ENCODE measurements at regions not wholly inside any gene's neighbourhood (a gene's known extent, or its start where the extent isn't known, plus 50 kb on each side); places are given as distances from the start of the nearest gene placed in this dataset.

DNA sequence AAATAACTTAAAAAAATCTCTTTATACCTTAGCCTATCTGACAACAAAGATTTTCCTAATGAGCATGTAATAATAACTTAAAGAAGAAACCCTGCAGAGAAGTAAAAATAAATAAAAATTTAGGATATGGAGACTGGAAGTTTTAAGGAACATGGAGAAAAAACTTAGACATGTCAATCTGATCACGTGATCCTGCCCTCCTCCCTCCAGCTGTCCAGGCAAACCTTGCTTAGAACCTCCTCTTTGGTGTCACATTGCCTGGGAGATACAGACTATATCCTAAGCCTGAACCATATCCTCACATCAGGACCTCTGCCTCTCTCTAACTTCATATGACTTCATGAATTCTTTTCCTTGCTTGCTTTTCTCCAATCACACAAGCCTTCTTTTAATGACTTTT is 275.5 kb downstream of the CNTN3 start:
- H2AFZ ChIP-seq (ENCODE audit: low read depth, low read length) = no peak overlapping the region
- H3K9me2 ChIP-seq (ENCODE audit: insufficient read depth, low read length) = no peaks in the 10 kb centered on the region
- H3K4me3 ChIP-seq (ENCODE audit: low read length) = no peak overlapping the region
- no peak overlapping the region for H3K9ac ChIP-seq (ENCODE audit: low read length)
- H4K20me1 ChIP-seq (ENCODE audit: insufficient read depth) = no peaks in the 10 kb centered on the region
- H3K27ac ChIP-seq (ENCODE audit: low read length) = no peak overlapping the region
- no peaks in the 10 kb centered on the region for H3K36me3 ChIP-seq (ENCODE audit: insufficient read depth, low read length)
- no peak for TF ChIP-seq EZH2 (IDR thresholded peaks at IDR 0.05; ENCODE audit: borderline replicate concordance, insufficient read depth, low read length, poor library complexity, severe bottlenecking)
- TF ChIP-seq EP300 (conservative IDR thresholded peaks at IDR 0.05; ENCODE audit: poor library complexity, severe bottlenecking) = no peak
- no peak for TF ChIP-seq POLR2AphosphoS5 (IDR thresholded peaks at IDR 0.05)
- TF ChIP-seq RAD21 (conservative IDR thresholded peaks at IDR 0.05) = no peak
- TF ChIP-seq TAF1 (IDR thresholded peaks at IDR 0.05; ENCODE audit: low read depth) = no peak
- TF ChIP-seq, protein P1, sequence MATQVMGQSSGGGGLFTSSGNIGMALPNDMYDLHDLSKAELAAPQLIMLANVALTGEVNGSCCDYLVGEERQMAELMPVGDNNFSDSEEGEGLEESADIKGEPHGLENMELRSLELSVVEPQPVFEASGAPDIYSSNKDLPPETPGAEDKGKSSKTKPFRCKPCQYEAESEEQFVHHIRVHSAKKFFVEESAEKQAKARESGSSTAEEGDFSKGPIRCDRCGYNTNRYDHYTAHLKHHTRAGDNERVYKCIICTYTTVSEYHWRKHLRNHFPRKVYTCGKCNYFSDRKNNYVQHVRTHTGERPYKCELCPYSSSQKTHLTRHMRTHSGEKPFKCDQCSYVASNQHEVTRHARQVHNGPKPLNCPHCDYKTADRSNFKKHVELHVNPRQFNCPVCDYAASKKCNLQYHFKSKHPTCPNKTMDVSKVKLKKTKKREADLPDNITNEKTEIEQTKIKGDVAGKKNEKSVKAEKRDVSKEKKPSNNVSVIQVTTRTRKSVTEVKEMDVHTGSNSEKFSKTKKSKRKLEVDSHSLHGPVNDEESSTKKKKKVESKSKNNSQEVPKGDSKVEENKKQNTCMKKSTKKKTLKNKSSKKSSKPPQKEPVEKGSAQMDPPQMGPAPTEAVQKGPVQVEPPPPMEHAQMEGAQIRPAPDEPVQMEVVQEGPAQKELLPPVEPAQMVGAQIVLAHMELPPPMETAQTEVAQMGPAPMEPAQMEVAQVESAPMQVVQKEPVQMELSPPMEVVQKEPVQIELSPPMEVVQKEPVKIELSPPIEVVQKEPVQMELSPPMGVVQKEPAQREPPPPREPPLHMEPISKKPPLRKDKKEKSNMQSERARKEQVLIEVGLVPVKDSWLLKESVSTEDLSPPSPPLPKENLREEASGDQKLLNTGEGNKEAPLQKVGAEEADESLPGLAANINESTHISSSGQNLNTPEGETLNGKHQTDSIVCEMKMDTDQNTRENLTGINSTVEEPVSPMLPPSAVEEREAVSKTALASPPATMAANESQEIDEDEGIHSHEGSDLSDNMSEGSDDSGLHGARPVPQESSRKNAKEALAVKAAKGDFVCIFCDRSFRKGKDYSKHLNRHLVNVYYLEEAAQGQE (IDR thresholded peaks at IDR 0.05; ENCODE audit: borderline replicate concordance) = no peak
- TF ChIP-seq SMC3 (conservative IDR thresholded peaks at IDR 0.05; ENCODE audit: poor library complexity) = no peak
- TF ChIP-seq MXI1 (conservative IDR thresholded peaks at IDR 0.05; ENCODE audit: poor library complexity, severe bottlenecking) = no peak
- TF ChIP-seq, protein P2, sequence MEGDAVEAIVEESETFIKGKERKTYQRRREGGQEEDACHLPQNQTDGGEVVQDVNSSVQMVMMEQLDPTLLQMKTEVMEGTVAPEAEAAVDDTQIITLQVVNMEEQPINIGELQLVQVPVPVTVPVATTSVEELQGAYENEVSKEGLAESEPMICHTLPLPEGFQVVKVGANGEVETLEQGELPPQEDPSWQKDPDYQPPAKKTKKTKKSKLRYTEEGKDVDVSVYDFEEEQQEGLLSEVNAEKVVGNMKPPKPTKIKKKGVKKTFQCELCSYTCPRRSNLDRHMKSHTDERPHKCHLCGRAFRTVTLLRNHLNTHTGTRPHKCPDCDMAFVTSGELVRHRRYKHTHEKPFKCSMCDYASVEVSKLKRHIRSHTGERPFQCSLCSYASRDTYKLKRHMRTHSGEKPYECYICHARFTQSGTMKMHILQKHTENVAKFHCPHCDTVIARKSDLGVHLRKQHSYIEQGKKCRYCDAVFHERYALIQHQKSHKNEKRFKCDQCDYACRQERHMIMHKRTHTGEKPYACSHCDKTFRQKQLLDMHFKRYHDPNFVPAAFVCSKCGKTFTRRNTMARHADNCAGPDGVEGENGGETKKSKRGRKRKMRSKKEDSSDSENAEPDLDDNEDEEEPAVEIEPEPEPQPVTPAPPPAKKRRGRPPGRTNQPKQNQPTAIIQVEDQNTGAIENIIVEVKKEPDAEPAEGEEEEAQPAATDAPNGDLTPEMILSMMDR (IDR thresholded peaks at IDR 0.05; ENCODE audit: poor library complexity, severe bottlenecking) = no peak
- no peaks in the 10 kb centered on the region for H3F3A ChIP-seq (ENCODE audit: insufficient read depth, low read length, poor library complexity, severe bottlenecking)
- no peak overlapping the region for H3K4me2 ChIP-seq (ENCODE audit: low read length)
- H3K9me3 ChIP-seq (ENCODE audit: low read length) = no peaks in the 10 kb centered on the region
- H3K79me2 ChIP-seq (replicated peaks; ENCODE audit: insufficient read depth, low read length) = no peaks in the 10 kb centered on the region
- no peaks in the 10 kb centered on the region for H3K27me3 ChIP-seq (ENCODE audit: insufficient read depth, low read depth, low read length)

DNA sequence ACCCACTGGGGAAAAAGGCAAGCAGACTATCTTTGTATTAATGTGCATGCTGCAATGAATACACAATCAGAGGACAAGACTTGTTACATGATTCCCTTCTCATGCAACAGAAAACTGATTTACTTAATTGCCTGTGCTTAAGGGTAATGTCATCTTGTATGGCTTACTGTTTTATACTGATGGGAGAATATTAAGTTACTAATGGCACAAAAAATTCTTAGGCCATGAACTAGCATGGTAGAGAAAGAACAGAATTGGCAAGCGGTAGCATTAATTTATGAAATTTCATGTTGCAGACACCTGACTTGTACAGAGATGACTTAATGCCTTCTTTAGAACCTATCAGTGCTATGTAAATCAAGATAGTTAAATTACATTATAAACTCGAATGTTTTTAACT is 282.3 kb downstream of the CNTN3 start:
- no peaks in the 10 kb centered on the region for H4K20me1 ChIP-seq (ENCODE audit: insufficient read depth)
- no peak overlapping the region for H3K4me3 ChIP-seq (ENCODE audit: low read length)
- no peak overlapping the region for H3K27ac ChIP-seq (ENCODE audit: low read length)
- no peaks in the 10 kb centered on the region for H3K9me2 ChIP-seq (ENCODE audit: insufficient read depth, low read length)
- H3F3A ChIP-seq (ENCODE audit: insufficient read depth, low read length, poor library complexity, severe bottlenecking) = no peaks in the 10 kb centered on the region
- H3K27me3 ChIP-seq (ENCODE audit: insufficient read depth, low read depth, low read length) = no peaks in the 10 kb centered on the region
- H3K9me3 ChIP-seq (ENCODE audit: low read length) = no peaks in the 10 kb centered on the region
- H3K9ac ChIP-seq (ENCODE audit: low read length) = no peak overlapping the region
- H3K79me2 ChIP-seq (replicated peaks; ENCODE audit: insufficient read depth, low read length) = no peaks in the 10 kb centered on the region
- H2AFZ ChIP-seq (ENCODE audit: low read depth, low read length) = no peak overlapping the region
- TF ChIP-seq, protein P1 (IDR thresholded peaks at IDR 0.05; ENCODE audit: borderline replicate concordance) = no peak
- TF ChIP-seq EZH2 (IDR thresholded peaks at IDR 0.05; ENCODE audit: borderline replicate concordance, insufficient read depth, low read length, poor library complexity, severe bottlenecking) (no peak), MXI1 (conservative IDR thresholded peaks at IDR 0.05; ENCODE audit: poor library complexity, severe bottlenecking) (no peak), EP300 (conservative IDR thresholded peaks at IDR 0.05; ENCODE audit: poor library complexity, severe bottlenecking) (no peak), RAD21 (conservative IDR thresholded peaks at IDR 0.05) (no peak)
- no peak overlapping the region for H3K4me2 ChIP-seq (ENCODE audit: low read length)
- no peaks in the 10 kb centered on the region for H3K36me3 ChIP-seq (ENCODE audit: insufficient read depth, low read length)
